ENCODE measurements at regions not wholly inside any gene's neighbourhood (a gene's known extent, or its start where the extent isn't known, plus 50 kb on each side); places are given as distances from the start of the nearest gene placed in this dataset.

DNA sequence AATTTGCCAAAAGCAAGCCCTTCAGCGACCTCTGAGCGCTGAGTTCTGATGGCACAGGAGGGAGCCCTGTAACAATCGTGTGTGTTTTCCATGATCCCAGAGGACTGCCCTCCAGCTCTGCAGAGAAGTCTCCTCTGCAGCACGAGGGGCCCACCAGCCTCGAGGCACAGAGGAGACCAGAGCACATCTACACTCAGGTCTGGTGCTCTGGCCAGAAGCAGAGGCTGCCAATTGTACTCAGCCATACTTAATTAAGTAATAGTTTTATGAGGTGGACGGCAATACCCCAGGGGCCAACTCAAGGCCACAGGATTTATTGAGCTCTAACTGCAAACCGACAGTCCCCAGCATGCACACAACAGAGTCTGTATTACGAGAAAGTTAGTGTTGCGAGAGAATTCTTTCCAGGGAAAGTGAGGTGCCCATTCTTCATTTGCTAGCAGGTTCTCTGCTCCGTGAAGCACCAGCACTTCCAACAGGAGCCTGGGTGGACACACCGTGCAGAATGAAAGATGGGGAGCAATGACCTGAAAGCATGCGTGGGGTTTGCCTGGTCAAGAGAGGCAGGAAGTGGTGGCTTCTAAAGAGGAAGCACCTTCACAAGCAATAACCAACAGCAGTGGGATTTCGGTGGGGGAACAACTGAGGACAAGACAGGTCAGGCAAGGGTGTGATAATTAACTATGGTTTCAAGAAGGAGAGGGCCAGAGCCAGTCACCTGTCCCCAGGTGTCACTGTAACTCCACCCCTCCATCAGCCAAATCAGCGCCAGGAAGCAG, 92.8 kb upstream of the FOXC1 start:
- no peak for DNase-seq

DNA sequence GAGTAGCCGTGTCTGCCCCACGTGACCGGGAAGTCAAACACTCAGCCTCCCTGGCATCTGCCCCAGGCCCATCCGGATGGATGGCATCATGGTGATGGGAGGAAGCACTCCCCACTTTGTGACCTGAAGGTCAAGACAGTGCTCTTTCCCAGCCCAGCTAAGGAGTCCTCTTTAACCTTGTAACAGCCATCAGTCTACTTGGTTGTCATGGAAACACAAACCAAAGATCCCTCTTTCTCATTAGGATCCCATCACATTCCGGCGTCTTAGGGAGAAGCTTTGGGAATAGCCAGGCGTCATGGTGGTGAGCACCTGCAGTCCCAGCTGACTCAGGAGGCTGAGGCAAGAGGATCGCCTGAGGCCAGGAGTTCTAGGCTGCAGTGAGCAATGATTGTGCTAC, 90.9 kb upstream of the FOXC1 start:
- DNase-seq: no peak

DNA sequence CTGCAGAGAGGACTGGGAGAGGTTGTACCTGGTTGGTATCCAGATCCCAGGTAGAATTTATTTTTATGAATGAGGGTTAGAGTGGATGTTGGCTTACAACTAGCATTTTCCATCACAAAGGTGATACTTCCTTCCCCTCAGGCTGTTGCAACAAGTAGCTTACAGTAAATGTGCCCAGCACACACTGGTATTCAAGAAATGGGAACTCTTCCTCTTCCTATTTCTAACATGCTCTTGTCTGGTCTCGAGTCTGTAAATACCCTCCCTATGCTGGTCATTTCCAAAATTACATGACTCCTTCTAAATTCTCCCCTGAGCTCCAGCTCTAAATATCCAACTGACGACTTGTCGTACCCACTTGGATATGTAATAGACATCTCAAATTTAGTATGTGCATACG, 90.1 kb upstream of the FOXC1 start:
- DNase-seq: no peak

DNA sequence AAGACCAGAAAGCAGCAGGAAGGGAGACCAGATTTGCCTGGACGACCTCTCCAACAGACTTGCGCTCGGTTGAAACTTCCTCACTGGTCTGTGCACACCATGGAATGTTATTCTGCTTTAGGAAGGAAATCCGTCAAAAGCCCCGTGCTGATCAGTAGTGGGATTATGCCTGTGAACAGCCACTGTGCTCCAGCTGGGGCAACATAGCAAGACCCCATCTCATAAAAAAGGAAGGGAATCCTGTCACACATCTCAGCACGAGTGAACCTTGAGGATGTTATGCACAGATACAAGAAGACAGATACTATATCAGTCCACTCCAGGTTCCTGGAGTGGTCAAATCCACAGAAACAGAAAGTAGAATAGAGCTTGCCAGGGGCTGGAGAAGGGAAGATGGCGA, 86.9 kb upstream of the FOXC1 start:
- no peak for DNase-seq

DNA sequence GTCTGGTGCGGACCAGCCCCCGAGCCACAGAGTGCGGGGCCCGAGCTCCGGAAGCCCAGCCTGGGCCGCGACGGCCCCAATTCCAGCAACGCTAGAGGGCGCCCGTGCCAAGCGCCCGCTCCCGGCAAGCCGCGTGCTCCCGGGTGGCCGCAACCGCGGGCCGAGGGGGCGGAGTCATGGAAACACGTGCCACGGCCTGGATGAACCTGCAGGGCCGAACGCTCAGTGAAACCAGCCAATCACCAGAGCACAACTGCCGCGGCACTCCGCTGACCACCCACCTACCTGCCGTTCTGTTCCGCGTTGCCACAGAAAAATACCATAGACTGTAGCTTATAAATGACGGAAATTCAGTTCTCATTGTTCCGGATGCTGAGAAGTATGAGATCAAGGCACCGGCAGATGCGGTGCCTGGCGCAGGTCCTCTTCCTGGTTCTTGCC, 85.7 kb upstream of the FOXC1 start:
- DNase-seq: no peak

DNA sequence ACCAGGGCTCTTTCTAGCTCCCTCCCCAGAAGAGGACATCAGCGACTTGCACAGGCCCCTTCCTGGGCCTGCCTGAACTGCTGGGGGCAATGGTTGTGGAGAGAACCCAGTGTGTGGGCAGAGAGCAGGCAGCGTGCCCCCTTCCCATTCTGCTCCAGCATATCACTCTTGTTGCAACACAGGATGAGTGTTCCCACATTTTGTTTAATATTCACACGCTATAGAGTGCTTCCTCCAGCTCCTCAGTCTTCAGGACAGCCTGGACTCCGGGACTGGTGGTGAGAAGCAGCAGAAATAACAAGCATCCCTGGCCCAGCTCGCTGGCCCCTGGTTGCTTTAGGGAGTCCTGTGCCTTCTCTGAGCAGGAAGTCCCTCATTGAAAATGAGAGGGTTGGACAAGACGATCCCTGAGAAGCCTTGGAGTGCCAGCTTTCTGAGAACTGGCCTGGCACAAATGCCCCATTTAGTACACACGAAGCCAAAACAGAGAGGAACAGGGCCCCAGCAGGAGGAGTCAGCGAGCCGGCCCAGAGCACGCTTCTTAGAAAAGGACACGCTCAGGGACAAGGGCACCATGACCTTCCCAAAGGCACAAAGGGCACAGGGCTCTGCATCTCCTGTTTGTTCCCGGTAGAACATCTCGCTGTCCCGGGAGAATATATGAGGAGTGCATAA, 84.2 kb upstream of the FOXC1 start:
- DNase-seq: no peak

DNA sequence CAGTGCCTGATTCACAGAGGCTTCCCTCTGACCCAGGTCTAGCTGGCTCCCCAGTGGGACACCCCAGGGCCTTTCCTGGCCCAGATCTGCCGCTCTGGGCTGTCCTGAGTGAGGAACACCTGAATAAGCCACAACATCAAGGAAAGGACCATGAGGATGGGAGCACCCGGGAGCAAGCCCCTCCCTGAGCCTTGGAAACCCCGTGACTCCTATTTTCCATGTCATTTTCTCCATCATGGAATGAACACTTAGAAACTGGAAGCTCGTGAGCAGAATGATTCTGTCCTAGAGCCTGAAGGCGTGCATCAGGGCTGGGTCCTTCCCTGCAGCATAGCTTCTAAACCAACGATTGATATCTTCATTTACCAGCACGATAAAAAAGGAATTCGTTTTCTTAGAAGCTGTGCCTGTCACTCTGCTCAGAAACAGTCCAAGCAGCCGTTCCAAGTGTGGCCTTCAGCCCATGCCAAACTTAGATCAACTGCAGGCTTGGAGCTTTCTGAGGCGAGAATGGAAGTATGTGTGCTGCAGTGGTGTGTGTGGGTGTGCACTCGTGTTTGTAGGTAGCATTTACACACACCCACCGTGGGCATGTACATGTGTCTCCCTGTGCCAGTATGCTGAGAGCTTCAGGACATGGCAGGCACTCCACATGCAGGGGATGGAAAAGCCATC, 83.2 kb upstream of the FOXC1 start:
- DNase-seq: no peak

DNA sequence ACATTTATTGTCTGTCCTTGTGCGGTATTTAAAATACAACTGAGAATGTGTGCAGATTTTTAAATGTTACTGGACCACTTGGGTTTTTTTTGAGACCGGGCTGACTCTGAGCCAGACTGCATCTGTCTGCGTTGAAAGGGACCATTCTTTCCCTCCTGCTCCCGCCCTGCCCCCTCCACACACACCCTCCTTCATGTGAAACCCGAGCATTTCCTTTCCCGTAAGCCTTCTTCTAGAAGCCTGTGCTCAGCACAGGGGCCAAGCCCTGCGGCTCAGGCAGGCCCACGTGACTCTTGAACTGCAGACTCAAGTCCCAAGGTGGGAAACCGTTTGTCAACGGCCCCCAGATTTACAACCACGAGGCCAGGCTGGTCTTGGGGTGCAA, 82.7 kb upstream of the FOXC1 start:
- peak; percentile 47 for DNase-seq

DNA sequence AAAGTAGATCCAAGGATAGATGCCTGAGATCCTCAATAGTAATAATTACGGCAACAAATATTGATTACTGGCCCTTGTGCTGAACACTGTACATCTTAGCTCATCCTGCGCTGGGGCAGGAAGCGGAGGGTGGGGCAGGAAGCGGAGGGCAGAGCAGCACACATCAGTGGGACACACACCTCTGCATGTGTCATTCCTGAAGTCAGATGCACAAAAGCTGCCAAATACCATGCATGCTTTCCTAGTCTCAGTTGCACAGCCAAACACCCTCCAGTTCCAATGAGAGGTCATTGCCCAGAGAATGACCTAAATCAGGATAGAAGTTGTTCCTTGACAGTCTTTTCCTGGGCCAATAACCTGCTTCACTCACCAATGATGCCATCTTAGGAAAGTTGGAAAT, 74.4 kb upstream of the FOXC1 start:
- DNase-seq: no peak

DNA sequence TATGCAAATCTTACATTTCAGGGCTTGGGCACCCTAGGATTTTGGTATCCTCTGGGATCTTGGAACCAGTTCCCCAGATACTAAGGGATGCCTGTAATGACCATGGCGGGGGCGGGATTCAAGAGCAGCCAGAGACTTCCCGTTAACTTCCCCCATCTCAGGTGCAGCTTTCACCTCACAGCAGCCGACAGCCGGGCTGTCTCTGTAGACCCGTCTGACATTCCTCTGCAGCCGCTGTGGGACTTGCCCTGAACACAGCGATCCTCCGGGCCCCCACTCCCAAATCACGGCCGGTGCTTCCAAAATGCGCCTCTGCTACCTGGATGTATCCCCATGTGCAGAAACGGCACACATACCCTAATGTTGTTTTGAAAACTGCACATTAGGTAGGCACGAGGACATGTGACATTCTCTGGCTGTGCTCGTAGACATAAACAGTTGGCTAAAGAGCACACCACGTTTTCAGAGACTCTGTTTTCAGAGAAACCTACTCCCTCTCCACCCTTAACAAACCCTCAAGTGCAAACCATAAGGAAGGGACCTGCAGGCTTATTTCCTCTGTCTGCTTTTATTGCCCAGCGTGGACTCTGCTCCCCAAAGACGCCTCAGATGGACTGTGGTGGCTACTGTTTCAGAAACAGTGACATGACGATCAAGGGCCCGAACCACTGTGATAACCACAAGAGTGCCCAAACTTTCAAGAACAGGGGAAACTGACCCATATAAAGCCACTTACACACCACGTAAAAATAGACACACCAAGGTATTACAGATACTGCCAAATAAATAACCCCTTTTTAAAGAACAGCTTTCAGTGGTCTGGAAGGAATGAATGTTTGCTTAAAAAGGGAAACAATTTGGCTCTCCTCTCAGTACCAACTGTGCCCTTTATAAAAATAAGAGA, 72.9 kb upstream of the FOXC1 start:
- DNase-seq: no peak

DNA sequence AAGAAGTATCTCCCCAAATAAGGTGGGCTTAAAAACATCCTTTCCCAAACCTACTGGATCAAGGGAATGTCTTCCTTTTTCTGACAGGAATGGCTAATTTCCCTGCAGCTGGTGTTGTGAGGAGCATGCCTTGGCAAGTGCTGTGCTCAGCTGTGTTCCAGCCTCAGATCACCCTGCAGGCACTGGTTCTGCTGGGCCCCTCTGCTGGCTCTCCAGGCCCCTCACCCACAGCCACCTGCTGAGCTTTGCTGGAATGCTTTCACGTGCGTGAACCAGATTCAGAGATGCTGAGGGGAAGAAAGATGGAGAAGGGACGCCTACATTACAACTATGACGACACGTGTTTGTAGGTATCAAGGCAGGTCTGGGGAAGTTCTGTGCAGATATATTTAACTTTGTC, 71.3 kb upstream of the FOXC1 start:
- no peak for DNase-seq

DNA sequence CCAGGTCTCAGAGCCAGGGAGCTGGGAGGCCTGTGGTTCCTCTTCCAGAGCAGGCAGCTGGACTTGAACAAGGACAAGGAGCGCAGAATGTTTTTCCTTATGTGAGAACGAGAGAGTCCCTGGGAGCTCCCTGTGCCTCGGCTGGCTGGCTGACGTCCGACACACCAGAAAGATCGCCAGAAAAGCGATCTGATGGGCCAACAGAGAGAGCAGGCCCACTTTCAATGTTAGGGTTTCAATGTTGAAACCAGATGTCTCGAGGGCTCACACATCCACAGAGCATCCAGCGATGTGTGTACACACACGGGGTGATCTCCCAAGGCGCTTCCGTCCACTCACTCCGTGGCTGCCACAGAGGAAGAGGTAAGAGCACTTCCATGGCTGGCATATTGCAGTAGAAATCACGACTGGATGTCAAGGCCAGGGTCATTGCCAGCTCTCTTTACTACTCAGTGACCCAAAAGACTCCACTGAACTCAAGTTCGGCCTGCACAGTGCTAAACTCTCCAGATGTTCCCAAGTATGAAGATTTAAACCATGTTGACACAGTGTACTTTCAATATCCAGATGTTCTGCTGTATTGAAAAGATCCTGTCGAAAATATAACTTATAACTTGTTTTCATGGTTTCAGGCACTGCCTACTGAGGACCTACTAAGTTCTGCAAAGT, 70.8 kb upstream of the FOXC1 start:
- DNase-seq: no peak

DNA sequence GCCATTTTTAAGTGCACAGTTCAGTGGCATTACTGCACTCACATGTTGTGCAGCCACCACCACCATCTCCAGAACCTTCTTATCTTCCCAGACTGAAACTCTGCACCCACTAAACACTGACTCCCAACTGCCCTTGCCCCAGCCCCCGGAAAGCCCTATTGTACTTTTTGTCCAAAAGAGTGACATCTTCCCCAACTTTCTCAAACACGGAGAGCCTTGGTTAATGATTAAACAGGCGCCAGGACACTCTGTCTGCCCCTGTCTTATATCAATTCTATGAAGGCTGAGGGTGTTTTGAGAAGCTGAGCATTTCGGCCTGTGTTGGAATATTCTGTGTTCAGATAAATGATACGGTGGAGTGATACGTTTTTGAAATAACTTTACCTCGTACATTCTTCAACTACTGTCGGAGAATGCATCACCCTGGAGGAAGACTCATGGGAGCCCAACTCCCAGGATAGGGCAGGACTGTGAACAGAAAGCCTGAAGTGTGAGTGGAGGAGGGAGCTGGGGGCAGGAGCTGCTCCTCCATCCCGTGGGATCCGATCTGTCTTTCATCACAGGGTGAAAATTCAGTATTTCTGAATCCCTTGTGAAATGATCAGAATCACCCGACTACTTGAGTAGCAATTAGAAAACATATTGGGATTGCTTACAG, 68.7 kb upstream of the FOXC1 start:
- no peak for DNase-seq

DNA sequence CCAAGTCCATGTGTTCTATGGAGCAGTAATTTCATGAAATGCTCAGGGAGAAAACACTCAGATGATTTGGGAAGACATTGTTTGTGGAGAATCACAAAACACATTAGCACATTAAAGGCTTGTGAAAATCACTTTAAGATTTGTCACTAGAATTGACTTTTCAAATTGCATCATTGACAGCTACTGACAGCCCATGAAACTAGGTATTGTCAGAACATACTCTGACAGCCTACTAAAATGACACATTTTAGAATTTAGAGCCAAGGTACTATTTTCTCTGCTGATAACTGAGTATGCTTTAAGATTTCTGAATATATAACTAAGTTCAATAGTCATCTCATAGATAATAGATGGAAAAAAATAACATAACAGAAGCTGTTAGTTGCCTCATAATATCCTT, 67.4 kb upstream of the FOXC1 start:
- DNase-seq: no peak

DNA sequence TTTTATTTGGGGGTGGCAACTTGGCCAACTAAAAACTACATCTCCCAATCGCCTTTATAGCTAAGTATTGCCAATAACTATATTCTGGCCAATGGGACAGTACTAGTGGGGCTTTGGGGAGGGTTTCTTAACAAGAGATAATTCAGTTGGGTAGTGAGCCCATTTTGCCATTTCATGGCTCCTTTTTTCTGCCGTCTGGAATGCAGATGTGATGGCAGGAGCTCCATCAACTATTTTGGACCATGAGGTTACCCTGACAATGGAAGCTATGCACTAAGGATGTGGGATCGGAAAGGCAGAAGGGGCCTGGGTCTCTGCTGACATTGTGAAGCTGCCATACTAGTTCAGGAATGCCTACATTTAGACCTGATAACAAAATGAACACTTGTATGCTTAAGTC, 67.0 kb upstream of the FOXC1 start:
- no peak for DNase-seq

DNA sequence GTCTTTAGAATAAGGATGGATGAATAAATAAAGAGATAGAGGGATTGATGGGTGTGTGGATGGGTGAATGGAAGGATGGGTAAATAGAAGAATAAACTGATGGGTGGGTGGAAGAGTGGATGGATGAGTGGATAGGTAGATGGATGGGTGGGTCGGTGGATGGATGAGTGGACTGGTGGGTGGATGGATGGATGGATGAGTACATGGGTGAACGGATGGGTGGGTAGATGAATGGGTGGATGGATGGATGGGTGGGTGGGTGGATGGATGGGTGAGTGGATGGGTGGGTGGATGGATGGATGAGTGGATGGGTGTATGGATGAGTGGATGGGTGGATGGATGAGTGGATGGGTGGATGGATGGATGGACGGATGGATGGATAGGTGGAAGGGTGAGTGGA, 65.7 kb upstream of the FOXC1 start:
- no peak for DNase-seq

DNA sequence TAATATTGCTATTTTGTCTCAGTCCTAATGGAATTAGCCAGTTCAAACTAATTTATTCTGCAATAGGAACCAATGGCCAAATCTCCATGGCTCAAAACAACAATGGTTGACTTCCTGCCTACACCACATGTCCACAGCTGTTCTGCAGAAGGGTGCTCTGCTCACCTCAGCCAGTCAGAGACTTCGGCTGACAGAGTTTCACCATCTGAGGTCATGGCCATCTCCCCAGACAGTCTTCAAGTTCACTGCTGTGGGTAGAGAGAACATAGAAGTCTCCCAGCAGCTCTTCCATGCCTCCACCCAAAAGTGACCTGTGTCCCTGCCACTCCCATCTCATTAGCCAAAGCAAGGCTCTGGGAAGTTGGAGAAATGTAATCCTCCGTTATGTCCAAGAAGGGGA, 65.1 kb upstream of the FOXC1 start:
- DNase-seq: no peak

DNA sequence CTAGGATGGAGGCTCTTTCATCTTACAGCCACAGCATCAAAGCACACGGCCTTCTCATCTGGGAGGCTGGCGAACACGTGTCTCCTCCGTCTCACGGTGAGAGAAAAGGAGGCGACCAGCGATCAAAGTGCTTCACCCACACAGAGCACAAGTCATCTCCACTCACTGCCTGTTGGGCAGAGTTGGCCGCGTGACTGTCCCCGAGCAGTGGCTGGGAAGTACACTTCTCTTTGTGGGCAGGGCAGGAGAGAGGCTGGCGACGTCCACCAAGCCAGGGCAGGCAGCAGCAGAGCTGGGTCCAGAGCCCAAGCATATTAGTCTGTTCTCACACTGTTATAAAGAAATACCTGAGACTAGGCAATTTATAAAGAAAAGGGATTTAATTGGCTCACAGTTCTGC, 64.1 kb upstream of the FOXC1 start:
- no peak for DNase-seq

DNA sequence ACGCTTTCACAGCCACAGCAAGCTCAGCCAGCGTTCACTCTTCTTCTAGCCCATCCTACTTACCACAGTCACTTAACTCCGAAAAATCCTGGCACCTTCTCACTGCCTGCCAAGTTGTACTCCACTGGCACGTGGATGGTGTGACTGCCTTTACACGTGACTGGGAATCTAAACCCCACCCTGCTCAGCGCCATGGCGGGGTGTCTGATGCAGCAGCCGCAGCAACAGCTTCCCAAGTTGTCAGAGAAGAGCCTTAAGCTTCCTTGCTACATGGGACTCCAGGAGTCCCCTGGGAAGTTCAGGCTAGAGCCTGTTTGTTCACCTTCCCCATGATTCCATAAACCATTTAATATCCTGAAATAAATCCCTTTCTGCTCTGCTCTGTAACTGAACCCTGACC, 61.9 kb upstream of the FOXC1 start:
- DNase-seq: no peak

DNA sequence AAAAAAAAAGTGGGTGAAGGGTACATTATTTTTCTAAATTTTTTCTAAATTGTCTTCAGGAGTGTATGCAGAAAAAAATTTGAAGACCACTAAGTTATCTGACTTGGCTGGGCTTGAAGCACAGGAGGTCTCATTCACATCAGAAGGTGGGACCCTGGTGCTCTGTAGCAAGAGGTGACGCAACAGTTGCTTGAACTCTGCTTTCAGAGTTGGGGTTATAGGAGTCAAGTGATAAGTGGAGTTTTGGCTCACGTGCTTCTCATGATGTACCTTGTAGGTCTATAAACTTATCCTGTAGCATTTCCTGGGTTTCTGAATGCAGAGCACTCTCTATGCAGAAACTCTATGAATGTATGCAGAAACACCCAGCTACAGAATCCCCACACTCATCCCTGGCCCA, 58.5 kb upstream of the FOXC1 start:
- DNase-seq: no peak

DNA sequence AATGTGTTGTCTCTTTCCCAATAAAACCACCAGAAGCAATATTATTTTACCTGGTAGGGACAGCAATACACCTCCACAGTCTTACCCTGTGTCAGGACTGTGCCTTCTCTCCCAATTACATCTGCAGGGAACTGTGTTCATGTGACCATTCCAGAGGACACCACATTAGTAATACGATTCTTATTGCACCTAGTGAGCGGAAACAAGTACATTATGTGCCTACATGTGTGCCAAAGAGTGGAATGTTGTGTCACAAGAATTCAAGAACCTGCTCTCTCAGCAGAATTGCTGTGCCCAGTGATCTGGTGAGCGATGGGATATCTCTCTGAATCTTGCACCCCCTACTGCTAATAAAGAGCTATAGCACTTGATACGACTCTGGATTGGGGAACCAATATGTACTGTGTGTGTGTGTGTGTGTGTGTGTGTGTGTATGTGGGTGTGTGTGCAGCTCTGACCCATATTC, 57.4 kb upstream of the FOXC1 start:
- DNase-seq: no peak

All from occipital lobe (tissue), 1 donor.